Eye (tissue), 1 donor: ENCODE measurements at regions not wholly inside any gene's neighbourhood (a gene's known extent, or its start where the extent isn't known, plus 50 kb on each side); places are given as distances from the start of the nearest gene placed in this dataset.

Experiments
- DNase-seq: peaks from one replicate; pipeline ENCODE4 v3.0.0-alpha.2; 2015

DNA sequence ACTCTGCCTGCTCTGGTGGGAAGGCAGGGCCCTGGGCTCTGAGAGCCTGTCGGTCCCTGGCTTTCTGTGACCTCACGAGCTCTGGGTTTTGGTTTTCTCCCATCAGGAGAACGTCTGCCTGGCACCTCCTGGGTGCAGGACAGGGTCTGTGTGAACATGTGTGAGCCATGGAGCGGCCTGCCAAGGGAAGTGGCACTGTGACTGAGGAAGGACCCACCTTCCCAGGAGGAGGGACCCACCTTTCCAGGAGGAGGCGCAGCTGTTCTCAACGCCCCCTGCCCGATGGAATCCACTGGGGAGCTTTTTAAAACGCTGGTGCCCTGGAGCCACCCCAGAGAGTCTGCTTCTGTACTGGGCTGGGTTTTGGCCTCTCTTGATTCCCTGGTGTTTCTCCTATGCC is 168.7 kb downstream of the GLI2 start:
- no peak for DNase-seq

- peak; percentile 81 for DNase-seq
Observed at GRCh38 chr2:120904830-120905234, 169.2 kb downstream of the GLI2 start.

DNA sequence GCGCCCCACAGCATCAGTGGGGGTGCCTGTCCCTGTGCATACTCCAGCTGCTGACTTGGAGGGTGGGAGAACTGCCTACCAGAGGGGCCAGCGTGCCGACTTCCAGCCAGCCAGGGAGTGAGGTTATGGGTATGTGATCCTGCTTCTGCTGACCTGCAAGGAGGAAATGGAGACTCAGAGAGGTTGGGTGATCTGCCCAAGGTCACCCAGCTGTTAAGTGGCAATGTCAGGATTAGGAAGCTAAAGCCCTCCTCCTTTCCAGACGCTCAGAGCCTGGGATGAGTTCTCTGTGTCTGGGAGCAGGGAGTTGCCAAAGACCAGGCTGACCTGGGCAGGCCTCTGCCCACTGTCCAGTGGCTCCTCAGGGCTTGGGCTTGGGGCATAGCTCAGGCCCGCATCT is 169.6 kb downstream of the GLI2 start:
- no peak for DNase-seq

DNA sequence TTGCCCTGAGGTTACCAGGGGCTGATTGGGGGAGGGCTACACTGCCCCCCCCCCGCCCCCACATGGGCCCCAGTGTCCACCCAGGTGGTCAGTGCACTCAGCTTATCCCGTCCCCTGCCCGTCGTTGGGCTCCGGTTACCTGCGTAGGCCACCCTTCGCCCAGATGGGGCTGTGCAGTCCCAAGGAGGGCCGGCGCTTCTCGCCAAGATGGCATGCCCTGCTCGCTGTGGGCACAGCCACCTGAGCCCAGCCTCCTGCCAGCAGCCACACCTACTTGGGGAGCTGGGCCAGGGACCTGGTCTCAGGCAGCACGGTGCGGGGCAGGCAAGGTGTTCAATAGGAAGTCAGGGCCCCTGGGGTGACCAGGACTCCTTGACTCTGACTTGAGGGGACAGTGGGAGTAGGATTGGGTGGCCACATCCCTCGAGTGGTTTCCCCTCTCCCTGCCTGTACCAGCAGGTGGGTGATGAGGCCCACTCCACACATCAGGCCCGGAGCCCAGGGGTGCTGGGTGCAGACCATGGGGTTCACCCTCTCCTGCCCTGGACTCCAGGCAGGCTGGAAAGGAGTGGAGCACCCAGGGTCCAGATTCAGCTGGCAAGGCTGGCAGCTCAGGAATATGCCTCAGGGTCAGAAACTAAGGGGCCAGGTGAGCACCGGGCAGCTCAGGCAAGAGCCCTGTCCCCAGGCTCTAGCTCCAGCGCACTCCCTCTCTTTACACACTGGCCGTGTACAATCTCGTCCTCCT is 170.3 kb downstream of the GLI2 start:
- DNase-seq, result no peak

GRCh38 chr2:120906914-120907313 is 171.2 kb downstream of the GLI2 start:
- no peak for DNase-seq

- DNase-seq, result no peak
Observed at GRCh38 chr2:120907822-120908221, 172.2 kb downstream of the GLI2 start.

GRCh38 chr2:120908314-120908975 is 172.8 kb downstream of the GLI2 start:
- DNase-seq, result no peak

DNA sequence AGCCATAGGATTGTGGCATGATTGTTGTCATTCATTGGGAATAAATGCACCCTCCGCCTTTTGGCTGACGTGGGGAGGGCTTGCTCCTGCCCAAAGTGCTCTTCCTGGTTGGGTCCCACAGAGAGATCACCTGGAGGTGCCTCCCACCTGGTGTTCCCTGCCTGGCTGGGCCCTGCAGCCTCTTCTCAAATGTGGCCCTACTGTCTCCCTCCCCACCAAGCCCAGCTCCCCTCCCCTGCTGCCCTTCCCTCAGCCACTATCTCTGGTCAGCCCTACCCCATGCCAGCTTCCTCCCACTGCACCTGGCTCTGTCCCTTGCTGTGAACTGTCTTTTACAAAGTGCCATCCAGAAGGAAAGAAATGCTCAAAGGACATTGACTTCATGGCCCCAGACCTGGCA is 173.4 kb downstream of the GLI2 start:
- DNase-seq, result no peak

GRCh38 chr2:120910164-120910563 is 174.5 kb downstream of the GLI2 start:
- no peak for DNase-seq

DNA sequence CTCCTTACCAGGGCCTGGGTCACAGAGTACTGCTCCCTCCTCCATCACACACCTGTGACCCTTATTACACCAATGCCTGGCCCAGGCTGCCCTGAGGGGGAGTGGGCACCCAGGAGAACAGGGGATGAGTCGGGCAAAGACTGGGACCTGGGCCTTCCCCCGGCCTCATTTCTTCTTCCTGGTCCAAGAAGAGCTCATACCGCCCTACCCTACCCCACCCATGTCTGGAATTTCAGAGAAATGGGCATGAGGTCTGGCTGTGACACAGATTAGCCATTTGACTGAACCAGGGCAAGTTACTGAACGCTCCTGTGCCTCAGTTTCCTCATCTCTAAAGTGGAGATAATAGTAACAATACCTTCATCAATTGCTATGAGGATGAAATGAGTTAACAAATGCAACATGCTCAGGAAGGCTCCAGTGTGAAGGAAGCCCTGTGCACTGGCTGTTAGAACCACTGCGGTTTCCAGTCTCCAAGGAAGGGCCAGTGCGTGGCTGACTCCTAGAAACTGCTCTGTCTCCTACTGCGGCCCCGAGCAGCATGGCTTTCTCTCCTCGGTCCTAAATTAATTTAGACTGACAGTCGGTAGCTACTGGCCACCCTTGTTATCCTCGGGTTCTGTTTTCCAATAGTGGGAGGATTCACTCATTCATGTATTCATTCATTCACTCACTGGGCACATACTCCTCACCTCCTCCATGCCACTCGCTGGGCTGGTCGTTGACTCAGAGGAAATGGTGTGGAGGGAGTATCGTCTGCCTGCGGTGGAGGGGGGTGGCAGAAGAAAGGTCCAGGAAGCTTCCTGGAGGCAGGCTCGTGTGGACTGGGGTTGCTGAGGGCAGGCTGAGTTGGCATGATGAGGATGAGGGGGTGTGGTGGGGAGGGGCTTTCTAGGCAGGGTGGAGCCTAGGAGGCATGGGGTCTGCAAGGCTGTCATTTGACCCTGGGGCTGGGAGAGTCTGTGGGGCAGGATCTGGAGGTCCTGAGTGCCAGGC is 175.6 kb downstream of the GLI2 start:
- no peak for DNase-seq

DNA sequence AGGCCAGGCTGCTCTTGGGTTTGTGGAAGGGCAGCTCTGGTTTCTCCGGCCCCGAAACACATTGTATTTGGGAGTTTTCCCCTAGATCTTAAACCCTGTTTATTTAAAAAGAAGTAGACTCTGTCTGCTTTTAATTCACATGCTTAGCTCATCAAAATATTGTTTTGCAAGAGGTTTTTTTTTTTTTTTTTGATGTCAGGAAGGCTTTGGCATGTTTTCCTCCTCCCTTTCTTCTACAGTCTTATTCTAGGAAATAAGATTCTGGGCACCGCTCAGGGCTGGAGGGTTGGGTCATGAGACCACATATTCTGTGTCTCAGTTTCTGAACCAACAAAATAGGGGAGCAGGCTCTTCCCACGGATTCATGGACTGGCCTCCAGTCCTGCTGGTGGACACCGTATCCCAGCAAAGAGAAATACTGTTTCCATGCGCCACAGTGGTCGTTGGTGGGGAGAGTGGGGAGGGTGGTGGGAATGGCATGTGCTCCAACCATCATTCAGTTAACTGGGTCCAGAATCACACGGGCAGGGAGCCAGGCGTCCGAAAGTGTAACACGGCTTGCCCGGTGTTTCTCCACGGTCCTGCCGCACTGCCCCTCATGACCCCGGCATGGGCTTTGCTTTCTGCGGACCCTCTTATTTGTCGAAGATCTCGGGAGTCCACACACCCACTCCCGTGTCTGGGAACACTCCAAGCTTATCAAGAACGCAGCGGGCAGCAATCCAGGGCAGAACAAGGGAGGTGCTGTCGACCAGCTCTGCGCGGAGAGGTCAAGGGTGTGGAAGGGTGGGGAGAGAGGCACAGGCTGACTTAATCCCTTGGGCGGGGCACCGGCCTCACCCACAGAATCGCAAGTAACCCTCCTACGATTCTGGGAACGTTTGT is 176.7 kb downstream of the GLI2 start:
- DNase-seq, result no peak

- no peak for DNase-seq
Observed at GRCh38 chr2:120913972-120914838, 178.5 kb downstream of the GLI2 start.

DNA sequence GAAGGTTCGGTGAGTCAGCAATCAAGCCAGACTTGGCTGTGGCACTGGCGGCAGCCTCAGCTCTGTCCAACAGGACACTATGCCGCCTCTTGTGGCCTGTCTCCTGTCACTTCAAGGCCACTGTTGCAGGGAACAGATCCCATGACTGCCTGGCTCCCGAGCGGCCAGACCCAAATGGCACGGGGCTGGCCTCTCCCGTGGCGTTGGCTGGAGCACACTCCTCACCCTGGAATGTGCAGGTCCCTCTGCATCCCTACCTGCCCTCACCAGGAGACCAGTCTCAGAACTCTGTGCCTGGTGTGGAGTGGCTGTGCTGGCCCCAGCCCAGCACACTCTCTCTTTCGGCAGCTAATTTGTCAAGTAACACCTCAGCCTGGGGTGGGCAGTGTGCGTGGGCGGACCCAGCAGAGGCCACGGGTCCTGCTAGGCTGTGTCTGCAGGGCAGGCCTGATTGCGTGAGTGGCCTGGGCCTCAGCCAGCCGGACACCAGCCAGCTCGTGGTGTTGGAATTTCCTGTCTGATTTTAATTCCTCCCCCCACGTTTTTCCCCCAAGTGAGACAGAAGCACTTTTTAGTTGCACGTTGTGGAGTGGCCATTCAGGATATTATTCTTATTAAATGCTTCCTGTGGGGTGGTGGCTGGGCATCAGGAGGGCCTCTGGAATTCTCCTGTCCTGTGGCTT is 179.3 kb downstream of the GLI2 start:
- no peak for DNase-seq

GRCh38 chr2:120915670-120916069 is 180.0 kb downstream of the GLI2 start:
- no peak for DNase-seq

DNA sequence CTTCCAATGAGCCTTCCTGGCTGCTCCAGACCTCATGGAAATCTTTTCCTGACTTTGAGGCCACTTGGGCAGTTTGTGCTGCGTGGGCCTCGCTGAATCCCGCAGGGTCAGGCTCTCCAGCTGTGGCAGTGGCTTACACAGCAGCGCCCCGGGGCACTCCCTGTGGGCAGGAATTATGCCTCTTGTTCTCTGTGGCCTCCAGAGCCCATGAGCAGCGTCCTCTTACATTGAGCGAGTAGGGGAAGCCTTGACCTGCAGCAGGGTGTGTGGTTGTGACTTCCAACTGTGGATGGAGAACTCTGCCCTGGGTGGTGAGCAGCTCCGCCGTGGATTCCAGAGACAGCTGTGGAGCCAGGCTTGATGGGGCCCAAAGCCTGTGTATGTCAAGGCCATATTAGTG is 180.8 kb downstream of the GLI2 start:
- DNase-seq, result no peak

GRCh38 chr2:120917886-120918285 is 182.2 kb downstream of the GLI2 start:
- DNase-seq, result no peak

- DNase-seq, result no peak
Observed at GRCh38 chr2:120919216-120919615, 183.5 kb downstream of the GLI2 start.

DNA sequence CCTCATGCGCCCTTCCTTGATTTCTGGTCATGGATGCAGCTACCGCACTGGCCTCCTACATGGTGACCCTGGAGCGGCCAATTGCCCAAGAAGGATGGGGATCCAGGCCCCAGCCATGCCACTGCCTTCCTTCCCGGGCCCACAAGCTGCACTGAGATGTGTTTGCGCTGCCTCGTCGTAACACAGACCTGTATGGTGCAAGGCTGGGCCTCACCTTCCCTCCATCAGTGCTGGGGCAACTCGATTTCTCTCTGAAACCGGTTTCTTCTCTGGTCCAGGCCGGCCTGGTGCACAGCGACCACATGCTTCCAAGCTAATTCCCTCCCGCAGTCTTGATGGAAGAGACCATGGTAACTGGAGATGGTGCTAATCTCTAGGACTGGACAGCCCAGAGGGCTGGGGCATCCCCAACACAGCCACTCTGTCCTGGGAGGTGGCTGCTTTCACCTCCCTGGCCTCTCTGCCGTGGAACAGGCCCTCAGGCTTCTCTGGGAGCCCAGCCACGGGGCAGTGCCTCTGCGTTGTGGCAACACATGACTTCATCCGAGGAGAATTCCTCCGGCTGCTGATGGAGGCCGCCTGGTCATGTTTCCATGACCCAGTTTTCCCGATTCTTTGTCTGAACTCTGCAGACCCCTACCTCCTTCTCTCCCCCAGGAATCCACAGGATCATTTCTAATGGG is 184.2 kb downstream of the GLI2 start:
- peak; percentile 91 for DNase-seq

GRCh38 chr2:120920454-120921148 is 184.9 kb downstream of the GLI2 start:
- DNase-seq, result peak; percentile 65
